OCI-LY7 (cell line): ENCODE measurements at regions not wholly inside any gene's neighbourhood (a gene's known extent, or its start where the extent isn't known, plus 50 kb on each side); places are given as distances from the start of the nearest gene placed in this dataset.

Experiments
- BruUV-seq: library from RNA; stranded (reverse); fragments of 400-500 nt; replicated peaks from 2 replicates; lab custom pipeline; 2021; lab: Mats Ljungman, UMichigan
- CTCF ChIA-PET: fragments of 300-600 bp; sonication (Branson Sonifier 250); formaldehyde crosslinking; loops from one replicate; lab custom pipeline; 2022; ENCODE audit warnings: antibody characterized with exemption; ENCODE audit not compliant: unreplicated experiment; lab: Charles Lee
- POLR2A ChIA-PET: fragments of 300-600 bp; sonication (Branson Sonifier 250); formaldehyde crosslinking; loops from one replicate; lab custom pipeline; 2022; ENCODE audit warnings: antibody characterized with exemption; lab: Charles Lee
- DNase-seq: peaks from one replicate; pipeline ENCODE4 v3.0.0-alpha.2; 2015; ENCODE audit warnings: low spot score
- H2AFZ ChIP-seq: fragments of 200-600 bp; sonication (generic), shearing (Covaris generic); 2 replicates; pipeline ENCODE4 v1.6.1; 2014; ENCODE audit warnings: mild to moderate bottlenecking, antibody characterized with exemption, low read length, moderate library complexity
- H3K27ac ChIP-seq: fragments of 200-600 bp; sonication (generic); 2 replicates; pipeline ENCODE4 v1.5.1; 2014; ENCODE audit warnings: mixed run types, low read depth, mild to moderate bottlenecking, moderate library complexity, low read length, inconsistent platforms; ENCODE audit not compliant: poor library complexity, severe bottlenecking
- H3K36me3 ChIP-seq: fragments of 200-600 bp; sonication (generic); 2 replicates; pipeline ENCODE4 v1.6.1; 2014; ENCODE audit warnings: mild to moderate bottlenecking, antibody characterized with exemption, low read length, moderate library complexity, mixed read lengths; ENCODE audit not compliant: insufficient read depth
- H3K4me1 ChIP-seq: fragments of 200-600 bp; sonication (generic); 2 replicates; pipeline ENCODE4 v1.5.1; 2014; ENCODE audit warnings: mild to moderate bottlenecking, low read length; ENCODE audit not compliant: insufficient read depth, poor library complexity, severe bottlenecking
- H3K4me2 ChIP-seq: fragments of 200-600 bp; sonication (generic); 2 replicates; pipeline ENCODE4 v1.6.1; 2014; ENCODE audit warnings: mild to moderate bottlenecking, low read length
- H3K4me3 ChIP-seq: fragments of 200-600 bp; sonication (generic); 2 replicates; pipeline ENCODE4 v1.5.1; 2014; ENCODE audit warnings: mild to moderate bottlenecking, low read depth, low read length; ENCODE audit not compliant: poor library complexity, severe bottlenecking
- H3K79me2 ChIP-seq: fragments of 200-600 bp; sonication (generic); 2 replicates; pipeline ENCODE4 v1.6.1; 2016; ENCODE audit warnings: low read depth, mild to moderate bottlenecking, low read length, moderate library complexity, mixed read lengths; ENCODE audit not compliant: insufficient read depth
- H3K9me2 ChIP-seq: fragments of 200-600 bp; sonication (generic); 2 replicates; pipeline ENCODE4 v1.6.1; 2016; ENCODE audit warnings: mild to moderate bottlenecking, low read length, mixed read lengths; ENCODE audit not compliant: insufficient read depth
- H3K9me3 ChIP-seq: fragments of 200-600 bp; sonication (generic); 2 replicates; pipeline ENCODE4 v1.6.1; 2014; ENCODE audit warnings: mild to moderate bottlenecking, mixed run types, low read length, mixed read lengths
- H4K20me1 ChIP-seq: fragments of 200-600 bp; sonication (generic); 2 replicates; pipeline ENCODE4 v1.6.1; 2014; ENCODE audit warnings: mild to moderate bottlenecking, antibody characterized with exemption, low read length, moderate library complexity, mixed read lengths; ENCODE audit not compliant: insufficient read depth
- EZH2phosphoT487 ChIP-seq: fragments of 200-600 bp; sonication (generic); IDR thresholded peaks from 2 replicates; pipeline ENCODE4 v1.6.1; 2018; ENCODE audit warnings: low read depth, borderline replicate concordance, mild to moderate bottlenecking, mixed run types, antibody characterized with exemption, low read length, moderate library complexity, mixed read lengths
- intact Hi-C: fragments of 100-400 bp; cut with micrococcal nuclease; formaldehyde crosslinking; loops from one replicate; pipeline ENCODE4 v1.10.0; 2022; ENCODE audit not compliant: unreplicated experiment
- TF ChIP-seq, protein P1 (sequence below): fragments of 200-600 bp; sonication (generic); conservative IDR thresholded peaks from 2 replicates; pipeline ENCODE4 v1.5.1; 2014; ENCODE audit warnings: mild to moderate bottlenecking, antibody characterized with exemption, low read length, moderate library complexity, mixed read lengths

DNA sequence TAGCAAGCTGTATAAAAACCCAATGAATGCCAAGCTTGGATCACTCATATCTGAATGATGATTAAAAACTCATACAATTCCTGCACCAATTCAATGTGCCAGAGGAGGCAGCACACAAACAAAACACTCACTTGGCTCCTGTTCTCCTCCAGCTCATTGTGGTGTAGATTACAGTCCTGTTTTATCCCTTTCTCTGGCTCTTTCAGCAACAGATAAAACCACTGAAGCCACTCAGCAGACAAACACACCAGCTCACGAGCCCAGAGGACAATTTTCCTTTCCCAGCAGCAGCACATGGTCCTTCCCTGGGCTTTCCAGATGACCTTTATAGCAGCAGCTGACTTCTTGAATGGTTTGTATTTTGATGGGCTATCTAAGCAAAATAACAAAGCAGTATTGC lies 107.3 kb upstream of the STARD3NL start:
- H3K9me2 ChIP-seq = no peaks in the 10 kb centered on the region; the same call in 1 of the 2 replicates
- no peaks in the 10 kb centered on the region for H3K36me3 ChIP-seq
- no peaks in the 10 kb centered on the region for H4K20me1 ChIP-seq
- H3K27ac ChIP-seq = no peak overlapping the region
- no peaks in the 10 kb centered on the region for H3K9me3 ChIP-seq
- no peak for DNase-seq
- H3K4me2 ChIP-seq = no peak overlapping the region
- POLR2A ChIA-PET = no interaction called here
- H3K4me1 ChIP-seq = no peaks in the 10 kb centered on the region
- intact Hi-C loops = no loop called here
- H3K4me3 ChIP-seq = no peak overlapping the region
- no peaks in the 10 kb centered on the region for H3K79me2 ChIP-seq
- CTCF ChIA-PET = no interaction called here
- H2AFZ ChIP-seq = no peak overlapping the region
- TF ChIP-seq, protein P1, sequence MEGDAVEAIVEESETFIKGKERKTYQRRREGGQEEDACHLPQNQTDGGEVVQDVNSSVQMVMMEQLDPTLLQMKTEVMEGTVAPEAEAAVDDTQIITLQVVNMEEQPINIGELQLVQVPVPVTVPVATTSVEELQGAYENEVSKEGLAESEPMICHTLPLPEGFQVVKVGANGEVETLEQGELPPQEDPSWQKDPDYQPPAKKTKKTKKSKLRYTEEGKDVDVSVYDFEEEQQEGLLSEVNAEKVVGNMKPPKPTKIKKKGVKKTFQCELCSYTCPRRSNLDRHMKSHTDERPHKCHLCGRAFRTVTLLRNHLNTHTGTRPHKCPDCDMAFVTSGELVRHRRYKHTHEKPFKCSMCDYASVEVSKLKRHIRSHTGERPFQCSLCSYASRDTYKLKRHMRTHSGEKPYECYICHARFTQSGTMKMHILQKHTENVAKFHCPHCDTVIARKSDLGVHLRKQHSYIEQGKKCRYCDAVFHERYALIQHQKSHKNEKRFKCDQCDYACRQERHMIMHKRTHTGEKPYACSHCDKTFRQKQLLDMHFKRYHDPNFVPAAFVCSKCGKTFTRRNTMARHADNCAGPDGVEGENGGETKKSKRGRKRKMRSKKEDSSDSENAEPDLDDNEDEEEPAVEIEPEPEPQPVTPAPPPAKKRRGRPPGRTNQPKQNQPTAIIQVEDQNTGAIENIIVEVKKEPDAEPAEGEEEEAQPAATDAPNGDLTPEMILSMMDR = no peak
- TF ChIP-seq EZH2phosphoT487 = no peak
- no TSS peak for BruUV-seq

DNA sequence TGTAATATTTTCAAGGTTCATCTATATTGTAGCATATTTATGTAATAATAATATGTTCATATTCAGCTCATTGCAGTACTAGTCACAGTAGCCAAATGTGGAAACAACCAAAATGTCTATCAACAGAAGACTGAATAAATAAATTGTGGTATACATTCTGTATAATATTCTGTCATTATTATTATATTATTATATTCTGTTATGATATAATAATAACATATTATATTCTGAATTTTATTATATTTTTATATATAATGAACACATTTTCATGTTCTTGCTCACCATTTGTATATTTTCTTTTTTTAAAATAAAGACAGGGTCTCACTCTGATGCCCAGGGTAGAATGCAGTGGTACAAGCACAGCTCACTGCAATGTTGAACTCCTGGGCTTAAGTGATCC lies 91.2 kb upstream of the STARD3NL start:
- no peaks in the 10 kb centered on the region for H3K9me2 ChIP-seq
- H3K27ac ChIP-seq = no peak overlapping the region
- DNase-seq = no peak
- BruUV-seq = no TSS peak
- no peaks in the 10 kb centered on the region for H3K79me2 ChIP-seq
- H2AFZ ChIP-seq = no peak overlapping the region
- TF ChIP-seq, protein P1 = no peak
- no peak for TF ChIP-seq EZH2phosphoT487
- H3K4me2 ChIP-seq = no peak overlapping the region
- H3K4me3 ChIP-seq = no peak overlapping the region
- ChIA-PET POLR2A (interaction anchor here (0.7 to 1.4 kb wide), 2 partner anchors 12 to 692 kb away, joined by 3 to 5 read pairs; no protein-coding TSS in a partner anchor), CTCF (no interaction called here)
- H3K9me3 ChIP-seq = no peaks in the 10 kb centered on the region
- no peaks in the 10 kb centered on the region for H3K4me1 ChIP-seq
- intact Hi-C loops = no loop called here
- no peaks in the 10 kb centered on the region for H4K20me1 ChIP-seq
- H3K36me3 ChIP-seq = no peaks in the 10 kb centered on the region

DNA sequence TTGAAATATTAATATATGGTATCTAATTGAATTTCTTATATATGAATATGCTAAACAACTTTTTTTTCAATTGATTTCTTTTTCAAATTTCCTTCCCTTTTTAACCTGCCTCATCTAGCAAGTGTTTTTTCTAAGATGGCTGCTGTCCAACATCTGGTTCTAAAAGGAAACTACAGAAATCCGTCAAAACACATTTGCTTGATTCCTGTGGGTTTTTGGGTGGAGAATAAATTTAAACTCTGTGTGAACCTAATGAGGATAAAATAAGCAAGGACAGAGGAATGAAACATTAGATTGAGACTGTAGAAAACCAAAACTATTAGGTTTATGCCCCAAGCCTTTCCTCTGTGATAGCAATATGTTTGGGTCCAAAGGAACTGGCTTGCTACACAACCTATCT lies 75.5 kb upstream of the STARD3NL start:
- intact Hi-C loops = no loop called here
- Histone ChIP-seq H3K9me2 (no peaks in the 10 kb centered on the region), H3K79me2 (no peaks in the 10 kb centered on the region), H3K4me2 (no peak overlapping the region), H3K27ac (no peak overlapping the region), H4K20me1 (no peaks in the 10 kb centered on the region), H3K36me3 (no peaks in the 10 kb centered on the region), H3K4me1 (no peaks in the 10 kb centered on the region), H3K4me3 (no peak overlapping the region), H3K9me3 (no peaks in the 10 kb centered on the region), H2AFZ (no peak overlapping the region)
- CTCF ChIA-PET = no interaction called here
- no TSS peak for BruUV-seq
- POLR2A ChIA-PET = no interaction called here
- TF ChIP-seq, protein P1 = no peak
- TF ChIP-seq EZH2phosphoT487 = no peak
- DNase-seq = no peak
